HFF-Myc (cell line): ENCODE measurements at regions not wholly inside any gene's neighbourhood (a gene's known extent, or its start where the extent isn't known, plus 50 kb on each side); places are given as distances from the start of the nearest gene placed in this dataset.

ENCODE experiments used
- DNase-seq: peaks from one replicate; pipeline ENCODE4 v3.0.0-alpha.2; 2011; ENCODE audit warnings: low read depth; ENCODE audit errors: extremely low read depth
- H3K4me3 ChIP-seq: replicated peaks from 2 replicates; pipeline ENCODE4 v1.5.1; 2011; ENCODE audit warnings: low read depth, mild to moderate bottlenecking, control low read depth, low read length
- CTCF ChIP-seq: IDR thresholded peaks from 2 replicates; pipeline ENCODE4 v1.5.1; 2012; ENCODE audit warnings: mild to moderate bottlenecking, low read depth, low read length, control low read depth; ENCODE audit errors: missing control alignments

GRCh38 chr14:82394916-82395315 is 861.3 kb upstream of the SEL1L start:
- no peak for TF ChIP-seq CTCF
- no peak overlapping the region for H3K4me3 ChIP-seq
- DNase-seq = no peak

GRCh38 chr14:82398256-82398655 is 864.6 kb upstream of the SEL1L start:
- no peak overlapping the region for H3K4me3 ChIP-seq
- TF ChIP-seq CTCF = no peak
- DNase-seq = no peak

- DNase-seq = no peak
- no peak for TF ChIP-seq CTCF
Measured at GRCh38 chr14:82403987-82404386, 870.3 kb upstream of the SEL1L start.

GRCh38 chr14:82410064-82410463 is 876.4 kb upstream of the SEL1L start:
- no peak for TF ChIP-seq CTCF
- no peak overlapping the region for H3K4me3 ChIP-seq
- no peak for DNase-seq

More at GRCh38 chr14:82403987-82404386, 870.3 kb upstream of the SEL1L start:
- no peak overlapping the region for H3K4me3 ChIP-seq

GRCh38 chr14:82411298-82411697 is 877.6 kb upstream of the SEL1L start:
- H3K4me3 ChIP-seq = no peak overlapping the region
- TF ChIP-seq CTCF = no peak
- DNase-seq = no peak

- DNase-seq = no peak
- no peak for TF ChIP-seq CTCF
- no peak overlapping the region for H3K4me3 ChIP-seq
Measured at GRCh38 chr14:82412545-82412944, 878.9 kb upstream of the SEL1L start.

GRCh38 chr14:82414853-82415539 is 881.3 kb upstream of the SEL1L start:
- no peak for DNase-seq
- TF ChIP-seq CTCF = no peak
- no peak overlapping the region for H3K4me3 ChIP-seq
